ENCODE measurements at regions not wholly inside any gene's neighbourhood (a gene's known extent, or its start where the extent isn't known, plus 50 kb on each side); places are given as distances from the start of the nearest gene placed in this dataset.
A peak's percentile ranks its signal among the peaks of the same experiment; 100 is the strongest.

- in situ Hi-C loops (cut with HindIII; ENCODE audit: low pct_unique_long_range_greater_than_20kb, low sequenced_read_pairs) = no loop called here
- no peak for DNase-seq (ENCODE audit: low read depth)
Observed at GRCh38 chrX:43000121-43000520, 222.2 kb upstream of the PPP1R2C start.

GRCh38 chrX:43002526-43003203, 224.7 kb upstream of the PPP1R2C start:
- in situ Hi-C loops (cut with HindIII; ENCODE audit: low pct_unique_long_range_greater_than_20kb, low sequenced_read_pairs) = no loop called here
- DNase-seq (ENCODE audit: low read depth) = no peak

DNA sequence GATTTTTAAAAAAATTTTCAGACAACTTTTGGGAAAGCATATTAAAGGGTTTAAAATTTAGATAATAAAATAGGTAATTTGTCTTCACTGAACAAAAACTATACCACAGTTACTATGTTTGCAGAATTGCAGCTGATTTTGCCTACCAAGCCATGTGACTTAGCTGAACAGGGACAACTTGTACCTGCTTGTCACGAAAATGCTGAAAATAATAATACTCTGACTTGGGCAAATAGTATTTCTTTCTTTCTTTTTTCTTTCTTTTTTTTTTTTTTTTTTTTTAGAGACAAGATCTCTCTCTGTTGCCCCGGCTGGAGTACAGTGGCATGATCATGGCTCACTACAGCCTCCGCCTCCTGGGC, 225.2 kb upstream of the PPP1R2C start:
- no peak for DNase-seq (ENCODE audit: low read depth)
- in situ Hi-C loops (cut with HindIII; ENCODE audit: low pct_unique_long_range_greater_than_20kb, low sequenced_read_pairs) = no loop called here

DNA sequence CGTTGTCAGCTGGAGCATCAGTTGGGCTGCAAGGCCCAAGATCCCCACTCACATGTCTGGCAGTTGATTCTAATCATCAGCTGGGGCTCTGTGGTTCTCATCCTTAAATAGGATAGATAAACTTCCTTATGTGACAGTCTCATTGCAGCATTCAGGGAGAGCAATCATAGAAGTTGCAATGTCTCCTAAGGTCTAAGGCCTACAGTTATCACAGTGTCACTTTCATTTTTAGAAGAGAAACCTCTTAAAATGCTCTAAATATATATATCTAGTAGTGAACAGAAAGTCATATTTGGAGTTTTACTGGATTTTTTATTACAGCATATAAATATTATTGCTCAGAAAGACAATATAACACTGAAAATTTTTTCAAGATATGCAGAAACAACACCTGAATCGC, 226.0 kb upstream of the PPP1R2C start:
- no peak for DNase-seq (ENCODE audit: low read depth)
- in situ Hi-C loops (cut with HindIII; ENCODE audit: low pct_unique_long_range_greater_than_20kb, low sequenced_read_pairs) = no loop called here

DNA sequence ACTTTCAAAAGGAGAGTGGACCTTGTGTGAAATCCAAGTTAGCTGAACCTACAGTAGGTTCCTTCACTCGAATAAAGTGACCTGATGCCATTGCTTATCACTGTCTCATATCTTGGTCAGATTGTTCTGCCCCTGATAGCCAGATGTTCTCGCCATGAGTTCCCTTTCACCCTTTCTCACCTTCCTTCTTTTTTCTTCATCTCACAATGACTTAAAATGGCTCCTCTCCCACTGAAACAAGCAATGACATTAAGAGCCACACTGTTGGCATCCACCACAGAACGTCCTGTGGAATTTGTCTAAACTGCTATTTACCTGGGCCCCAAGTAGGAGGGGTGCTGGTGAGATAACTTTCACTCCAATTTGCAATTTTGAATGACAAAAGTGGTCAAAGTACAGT, 227.6 kb upstream of the PPP1R2C start:
- in situ Hi-C loops (cut with HindIII; ENCODE audit: low pct_unique_long_range_greater_than_20kb, low sequenced_read_pairs) = no loop called here
- DNase-seq (ENCODE audit: low read depth) = no peak

DNA sequence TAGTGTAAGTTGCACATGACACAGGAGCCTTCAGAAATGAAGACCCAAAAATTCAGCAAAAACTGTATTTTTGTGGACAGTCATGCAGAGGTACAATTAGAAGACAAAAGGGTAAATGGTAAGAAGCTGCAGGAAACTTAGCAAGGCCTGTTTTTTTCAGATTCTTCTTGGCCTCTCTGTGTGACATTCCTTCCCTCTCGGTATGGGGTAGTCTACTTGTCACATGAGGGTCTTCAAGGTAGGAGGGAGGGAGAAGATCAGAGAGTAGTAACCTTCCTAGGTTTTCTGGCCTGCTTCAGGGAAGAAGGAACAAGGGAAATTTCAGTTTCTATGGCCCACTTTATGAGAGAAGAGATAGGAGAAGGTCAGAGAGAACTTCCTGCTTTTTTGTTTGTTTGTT, 230.4 kb upstream of the PPP1R2C start:
- no peak for DNase-seq (ENCODE audit: low read depth)
- in situ Hi-C loops (cut with HindIII; ENCODE audit: low pct_unique_long_range_greater_than_20kb, low sequenced_read_pairs) = no loop called here

DNA sequence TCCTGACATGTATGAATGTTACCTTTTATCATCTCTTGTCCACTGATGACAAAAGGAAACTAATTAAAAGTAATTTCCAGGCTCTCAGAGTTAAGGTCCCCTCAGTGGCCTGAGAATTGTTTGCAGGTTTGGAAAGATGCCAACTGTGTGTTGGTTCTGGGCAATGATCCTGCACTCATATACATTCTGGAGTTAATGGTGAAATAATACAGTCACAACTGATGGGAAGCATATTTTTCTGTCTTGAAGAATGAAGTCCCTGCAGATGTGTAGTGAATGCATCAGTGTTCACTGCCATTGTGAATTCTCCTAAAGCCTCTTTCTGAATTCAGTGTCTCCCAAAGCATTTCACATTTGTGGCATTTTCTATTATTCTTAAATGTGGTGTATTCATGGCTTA, 238.1 kb upstream of the PPP1R2C start:
- in situ Hi-C loops (cut with HindIII; ENCODE audit: low pct_unique_long_range_greater_than_20kb, low sequenced_read_pairs) = no loop called here
- no peak for DNase-seq (ENCODE audit: low read depth)

GRCh38 chrX:43018031-43018430, 240.1 kb upstream of the PPP1R2C start:
- no peak for DNase-seq (ENCODE audit: low read depth)
- in situ Hi-C loops (cut with HindIII; ENCODE audit: low pct_unique_long_range_greater_than_20kb, low sequenced_read_pairs) = no loop called here

GRCh38 chrX:43019021-43019420, 241.1 kb upstream of the PPP1R2C start:
- no peak for DNase-seq (ENCODE audit: low read depth)
- in situ Hi-C loops (cut with HindIII; ENCODE audit: low pct_unique_long_range_greater_than_20kb, low sequenced_read_pairs) = no loop called here

GRCh38 chrX:43025806-43026315, 247.9 kb upstream of the PPP1R2C start:
- in situ Hi-C loops (cut with HindIII; ENCODE audit: low pct_unique_long_range_greater_than_20kb, low sequenced_read_pairs) = no loop called here
- no peak for DNase-seq (ENCODE audit: low read depth)

GRCh38 chrX:43064096-43064495, 286.1 kb upstream of the PPP1R2C start:
- no peak for DNase-seq (ENCODE audit: low read depth)
- in situ Hi-C loops (cut with HindIII; ENCODE audit: low pct_unique_long_range_greater_than_20kb, low sequenced_read_pairs) = no loop called here

DNA sequence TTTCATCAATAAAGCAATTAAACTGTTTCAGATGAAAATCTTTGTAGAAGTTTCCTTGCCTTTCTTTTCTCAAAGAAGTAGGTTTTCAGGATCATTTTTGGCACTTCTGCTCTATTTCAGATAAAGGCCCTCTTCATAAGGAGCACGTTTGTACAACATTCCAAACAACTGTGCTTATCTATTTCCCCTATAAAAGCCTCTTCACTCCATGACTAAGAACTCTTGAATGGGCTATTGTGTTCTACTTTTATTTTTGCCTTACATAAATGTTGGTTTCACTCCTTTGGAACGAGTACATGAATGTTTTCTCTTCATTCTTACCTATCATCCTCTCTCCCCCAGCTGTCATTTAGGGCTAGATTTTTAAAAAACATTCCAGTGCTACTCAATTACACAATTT, 288.0 kb upstream of the PPP1R2C start:
- in situ Hi-C loops (cut with HindIII; ENCODE audit: low pct_unique_long_range_greater_than_20kb, low sequenced_read_pairs) = no loop called here
- DNase-seq (ENCODE audit: low read depth) = no peak

DNA sequence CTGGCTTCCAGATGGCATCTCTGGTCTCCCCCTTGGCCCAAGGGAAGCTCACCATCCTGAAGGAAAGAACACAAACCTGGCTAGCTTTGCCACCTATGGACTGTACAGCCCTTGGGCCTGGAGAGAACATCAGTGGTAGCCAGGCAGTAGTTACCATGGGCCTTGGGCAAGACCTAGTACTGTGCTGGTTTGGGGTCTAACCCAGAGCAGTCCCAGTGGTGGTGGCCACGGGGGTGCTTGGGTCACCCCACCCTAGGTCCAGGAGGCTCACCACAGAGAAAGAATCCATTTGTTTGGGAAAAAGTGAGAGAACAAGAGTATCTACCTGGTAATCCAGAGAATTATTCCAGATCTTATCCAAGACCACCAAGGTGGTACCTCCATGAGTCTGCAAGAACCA, 290.7 kb upstream of the PPP1R2C start:
- in situ Hi-C loops (cut with HindIII; ENCODE audit: low pct_unique_long_range_greater_than_20kb, low sequenced_read_pairs) = no loop called here

GRCh38 chrX:43083016-43083415, 305.1 kb upstream of the PPP1R2C start:
- DNase-seq (ENCODE audit: low read depth) = no peak
- in situ Hi-C loops (cut with HindIII; ENCODE audit: low pct_unique_long_range_greater_than_20kb, low sequenced_read_pairs) = no loop called here

More for the DNA sequence above, 290.7 kb upstream of the PPP1R2C start:
- no peak for DNase-seq (ENCODE audit: low read depth)

DNA sequence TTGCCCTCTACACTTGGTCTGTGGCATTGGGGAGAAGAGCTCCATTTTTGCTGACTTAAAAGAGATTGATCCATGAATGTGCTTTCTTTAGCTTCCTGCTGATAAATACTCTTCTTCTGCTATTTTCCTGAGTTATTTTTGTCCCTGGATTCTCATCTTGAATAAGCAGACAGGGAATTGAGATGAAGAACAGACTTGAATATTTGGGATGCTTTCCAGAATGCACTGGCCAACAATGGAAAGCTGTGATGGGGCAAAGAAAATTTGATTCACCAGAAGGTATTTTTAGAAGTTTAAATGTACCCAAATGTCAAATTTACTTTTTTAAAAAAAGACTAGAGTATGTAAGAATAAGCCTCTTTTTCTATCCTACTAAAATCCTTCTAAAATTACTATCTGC, 309.9 kb upstream of the PPP1R2C start:
- in situ Hi-C loops (cut with HindIII; ENCODE audit: low pct_unique_long_range_greater_than_20kb, low sequenced_read_pairs) = no loop called here
- DNase-seq (ENCODE audit: low read depth) = no peak

- no peak for DNase-seq (ENCODE audit: low read depth)
- in situ Hi-C loops (cut with HindIII; ENCODE audit: low pct_unique_long_range_greater_than_20kb, low sequenced_read_pairs) = no loop called here
Observed at GRCh38 chrX:43096830-43097229, 318.9 kb upstream of the PPP1R2C start.

GRCh38 chrX:43106009-43106408, 328.0 kb upstream of the PPP1R2C start:
- no peak for DNase-seq (ENCODE audit: low read depth)
- in situ Hi-C loops (cut with HindIII; ENCODE audit: low pct_unique_long_range_greater_than_20kb, low sequenced_read_pairs) = no loop called here

DNA sequence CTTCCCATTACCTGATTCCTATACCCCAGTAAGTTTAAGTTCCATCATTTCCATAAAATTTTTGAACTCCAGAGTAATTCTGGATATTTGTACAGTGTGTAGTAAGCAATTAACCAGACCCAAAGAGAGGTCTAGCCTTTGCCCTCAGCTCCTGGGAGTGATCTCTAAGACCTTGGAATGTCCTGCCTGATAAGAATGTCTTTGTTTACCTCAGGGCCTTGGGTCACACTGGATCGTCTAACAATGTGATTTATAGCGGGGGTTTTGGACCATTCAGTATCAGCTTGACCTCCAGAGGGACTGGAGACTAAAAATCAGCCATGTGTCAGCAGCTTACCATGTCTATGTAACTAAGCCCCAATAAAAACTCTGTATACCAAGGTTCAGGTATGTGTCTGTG, 330.9 kb upstream of the PPP1R2C start:
- in situ Hi-C loops (cut with HindIII; ENCODE audit: low pct_unique_long_range_greater_than_20kb, low sequenced_read_pairs) = no loop called here
- peak; percentile 10 for DNase-seq (ENCODE audit: low read depth)

DNA sequence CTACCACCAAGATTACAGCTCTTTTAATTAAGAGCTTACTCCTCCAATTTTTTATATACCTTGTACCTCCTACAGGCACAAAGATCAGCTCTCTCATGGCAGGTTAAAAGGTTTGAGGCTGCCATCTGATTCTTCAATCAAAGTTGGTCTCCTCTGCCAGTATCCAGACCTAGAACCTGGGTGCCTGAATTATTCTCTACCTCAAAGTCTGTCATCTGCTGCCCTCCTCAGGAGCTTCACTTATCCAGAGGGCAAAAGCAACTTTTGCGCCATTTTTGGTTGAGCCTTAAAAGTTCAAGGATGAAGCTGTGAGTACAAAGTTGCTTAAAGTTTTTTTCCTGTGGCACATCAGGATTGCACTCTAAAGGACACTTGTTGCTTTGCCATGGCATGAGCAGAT, 343.7 kb upstream of the PPP1R2C start:
- no peak for DNase-seq (ENCODE audit: low read depth)
- in situ Hi-C loops (cut with HindIII; ENCODE audit: low pct_unique_long_range_greater_than_20kb, low sequenced_read_pairs) = no loop called here

- in situ Hi-C loops (cut with HindIII; ENCODE audit: low pct_unique_long_range_greater_than_20kb, low sequenced_read_pairs) = no loop called here
- DNase-seq (ENCODE audit: low read depth) = no peak
Observed at GRCh38 chrX:43139645-43140044, 361.7 kb upstream of the PPP1R2C start.

DNA sequence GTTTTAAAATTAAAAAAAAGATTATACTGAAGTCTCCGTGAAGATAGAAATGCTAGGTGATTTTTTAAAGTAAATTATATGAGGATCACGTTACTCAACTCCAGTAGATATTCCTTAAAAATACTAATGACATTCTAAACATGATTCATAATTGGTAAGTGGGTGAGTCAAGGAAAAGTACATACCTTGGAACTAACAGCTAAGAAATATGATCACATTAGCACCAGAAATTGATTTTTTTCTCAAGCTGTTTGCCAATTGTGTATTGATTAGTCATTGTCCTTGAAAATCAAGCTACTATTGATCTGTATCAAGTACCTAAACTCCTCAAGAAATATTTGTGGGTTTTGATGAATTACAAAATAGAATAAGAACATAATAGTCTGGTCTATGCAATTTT, 362.6 kb upstream of the PPP1R2C start:
- in situ Hi-C loops (cut with HindIII; ENCODE audit: low pct_unique_long_range_greater_than_20kb, low sequenced_read_pairs) = no loop called here
- no peak for DNase-seq (ENCODE audit: low read depth)
